Activated CD4-positive, alpha-beta memory T cell treated with anti-CD3 and anti-CD28 coated beads, Interleukin-2, amount 10 ng/mL, durations not matched to agents 7 days and 5 days (primary cell): ENCODE measurements at regions not wholly inside any gene's neighbourhood (a gene's known extent, or its start where the extent isn't known, plus 50 kb on each side); places are given as distances from the start of the nearest gene placed in this dataset.

Source experiments
- CTCF ChIA-PET: fragments of 350-600 bp; sonication (Branson Sonifier 250); formaldehyde crosslinking; loops from one replicate; lab custom pipeline; 2021; ENCODE audit warnings: antibody characterized with exemption, inconsistent platforms; lab: Charles Lee
- POLR2A ChIA-PET: fragments of 350-600 bp; sonication (Branson Sonifier 250); formaldehyde crosslinking; loops from one replicate; lab custom pipeline; 2021; ENCODE audit warnings: antibody characterized with exemption; lab: Charles Lee
- DNase-seq: peaks from one replicate; pipeline ENCODE4 v3.0.0-alpha.2; 2020
- H3K27ac Mint-ChIP-seq: one replicate; pipeline ENCODE4 v1.8.0; 2021; ENCODE audit warnings: mild to moderate bottlenecking, mixed read lengths
- H3K27me3 Mint-ChIP-seq: one replicate; pipeline ENCODE4 v1.8.0; 2021; ENCODE audit warnings: mixed read lengths
- H3K36me3 Mint-ChIP-seq: one replicate; pipeline ENCODE4 v1.8.0; 2021; ENCODE audit warnings: low read depth, mixed read lengths
- H3K4me1 Mint-ChIP-seq: one replicate; pipeline ENCODE4 v1.8.0; 2021; ENCODE audit warnings: mixed read lengths
- H3K4me3 Mint-ChIP-seq: one replicate; pipeline ENCODE4 v1.8.0; 2021; ENCODE audit warnings: mild to moderate bottlenecking, mixed read lengths
- H3K9me3 Mint-ChIP-seq: one replicate; pipeline ENCODE4 v1.8.0; 2021; ENCODE audit warnings: mixed read lengths

GRCh38 chr4:163610648-163611047 is 116.2 kb downstream of the TMA16 start:
- Mint-ChIP-seq H3K9me3 (no peaks in the 10 kb centered on the region), H3K4me3 (no peak overlapping the region), H3K4me1 (no peaks in the 10 kb centered on the region), H3K27me3 (no peaks in the 10 kb centered on the region), H3K27ac (no peak overlapping the region), H3K36me3 (no peaks in the 10 kb centered on the region)
- ChIA-PET POLR2A (no interaction called here), CTCF (no interaction called here)
- DNase-seq = no peak

- Mint-ChIP-seq H3K4me3 (no peak overlapping the region), H3K36me3 (no peaks in the 10 kb centered on the region), H3K4me1 (no peaks in the 10 kb centered on the region), H3K9me3 (no peaks in the 10 kb centered on the region), H3K27ac (no peak overlapping the region), H3K27me3 (no peaks in the 10 kb centered on the region)
- POLR2A ChIA-PET = no interaction called here
- DNase-seq = no peak
- CTCF ChIA-PET = no interaction called here
Observed at GRCh38 chr4:163611182-163611581, 116.7 kb downstream of the TMA16 start.

- no peak for DNase-seq
- Mint-ChIP-seq H3K4me3 (no peak overlapping the region), H3K27ac (no peak overlapping the region), H3K36me3 (no peaks in the 10 kb centered on the region), H3K9me3 (no peaks in the 10 kb centered on the region), H3K27me3 (no peaks in the 10 kb centered on the region), H3K4me1 (no peaks in the 10 kb centered on the region)
- POLR2A ChIA-PET = no interaction called here
- CTCF ChIA-PET = no interaction called here
Observed at GRCh38 chr4:163611784-163612445, 117.4 kb downstream of the TMA16 start.

- Mint-ChIP-seq H3K36me3 (no peaks in the 10 kb centered on the region), H3K4me3 (no peak overlapping the region), H3K9me3 (no peaks in the 10 kb centered on the region), H3K4me1 (no peaks in the 10 kb centered on the region), H3K27ac (no peak overlapping the region), H3K27me3 (no peaks in the 10 kb centered on the region)
- ChIA-PET CTCF (no interaction called here), POLR2A (no interaction called here)
- no peak for DNase-seq
Observed at GRCh38 chr4:163612762-163613161, 118.3 kb downstream of the TMA16 start.

GRCh38 chr4:163613383-163613782 is 118.9 kb downstream of the TMA16 start:
- ChIA-PET CTCF (no interaction called here), POLR2A (no interaction called here)
- H3K27me3 Mint-ChIP-seq = no peaks in the 10 kb centered on the region
- H3K4me3 Mint-ChIP-seq = no peak overlapping the region
- no peaks in the 10 kb centered on the region for H3K9me3 Mint-ChIP-seq
- DNase-seq = no peak
- H3K27ac Mint-ChIP-seq = no peak overlapping the region
- no peaks in the 10 kb centered on the region for H3K36me3 Mint-ChIP-seq
- no peaks in the 10 kb centered on the region for H3K4me1 Mint-ChIP-seq

- no peaks in the 10 kb centered on the region for H3K4me1 Mint-ChIP-seq
Observed at GRCh38 chr4:163614866-163615265, 120.4 kb downstream of the TMA16 start.

GRCh38 chr4:163618845-163619244 is 124.4 kb downstream of the TMA16 start:
- Mint-ChIP-seq H3K36me3 (no peaks in the 10 kb centered on the region), H3K27me3 (no peaks in the 10 kb centered on the region), H3K27ac (no peak overlapping the region), H3K4me1 (no peaks in the 10 kb centered on the region), H3K4me3 (no peak overlapping the region), H3K9me3 (no peaks in the 10 kb centered on the region)
- POLR2A ChIA-PET = no interaction called here
- no peak for DNase-seq
- CTCF ChIA-PET = no interaction called here

More at GRCh38 chr4:163614866-163615265, 120.4 kb downstream of the TMA16 start:
- Mint-ChIP-seq H3K27ac (no peak overlapping the region), H3K36me3 (no peaks in the 10 kb centered on the region), H3K9me3 (no peaks in the 10 kb centered on the region), H3K27me3 (no peaks in the 10 kb centered on the region), H3K4me3 (no peak overlapping the region)
- DNase-seq = no peak
- CTCF ChIA-PET = no interaction called here
- POLR2A ChIA-PET = no interaction called here

- no peak overlapping the region for H3K4me3 Mint-ChIP-seq
- no peaks in the 10 kb centered on the region for H3K36me3 Mint-ChIP-seq
- ChIA-PET POLR2A (no interaction called here), CTCF (no interaction called here)
- no peak overlapping the region for H3K27ac Mint-ChIP-seq
- no peaks in the 10 kb centered on the region for H3K27me3 Mint-ChIP-seq
- H3K9me3 Mint-ChIP-seq = no peaks in the 10 kb centered on the region
- no peaks in the 10 kb centered on the region for H3K4me1 Mint-ChIP-seq
- DNase-seq = no peak
Observed at GRCh38 chr4:163620738-163621137, 126.2 kb downstream of the TMA16 start.

- DNase-seq = no peak
- no peak overlapping the region for H3K27ac Mint-ChIP-seq
- H3K9me3 Mint-ChIP-seq = no peaks in the 10 kb centered on the region
- ChIA-PET CTCF (no interaction called here), POLR2A (no interaction called here)
- H3K4me3 Mint-ChIP-seq = no peak overlapping the region
- H3K27me3 Mint-ChIP-seq = no peaks in the 10 kb centered on the region
- no peaks in the 10 kb centered on the region for H3K4me1 Mint-ChIP-seq
- no peaks in the 10 kb centered on the region for H3K36me3 Mint-ChIP-seq
Observed at GRCh38 chr4:163621821-163622220, 127.3 kb downstream of the TMA16 start.

- H3K27ac Mint-ChIP-seq = no peak overlapping the region
- H3K4me3 Mint-ChIP-seq = no peak overlapping the region
- POLR2A ChIA-PET = no interaction called here
- no peaks in the 10 kb centered on the region for H3K9me3 Mint-ChIP-seq
- H3K27me3 Mint-ChIP-seq = no peaks in the 10 kb centered on the region
- no peaks in the 10 kb centered on the region for H3K36me3 Mint-ChIP-seq
- CTCF ChIA-PET = no interaction called here
- no peak for DNase-seq
- H3K4me1 Mint-ChIP-seq = no peaks in the 10 kb centered on the region
Observed at GRCh38 chr4:163622379-163623035, 128.0 kb downstream of the TMA16 start.

- Mint-ChIP-seq H3K36me3 (no peaks in the 10 kb centered on the region), H3K4me3 (no peak overlapping the region), H3K27ac (no peak overlapping the region), H3K4me1 (no peaks in the 10 kb centered on the region), H3K9me3 (no peaks in the 10 kb centered on the region), H3K27me3 (no peaks in the 10 kb centered on the region)
- ChIA-PET POLR2A (no interaction called here), CTCF (no interaction called here)
- DNase-seq = no peak
Observed at GRCh38 chr4:163623787-163624186, 129.3 kb downstream of the TMA16 start.

- H3K4me3 Mint-ChIP-seq = no peak overlapping the region
- no peak for DNase-seq
- no peaks in the 10 kb centered on the region for H3K9me3 Mint-ChIP-seq
- H3K4me1 Mint-ChIP-seq = no peaks in the 10 kb centered on the region
- H3K27ac Mint-ChIP-seq = no peak overlapping the region
- H3K27me3 Mint-ChIP-seq = no peaks in the 10 kb centered on the region
- CTCF ChIA-PET = interaction anchor here (0.9 kb wide), 1 partner anchor 75 kb away, joined by 6 read pairs; no protein-coding TSS in a partner anchor
- no peaks in the 10 kb centered on the region for H3K36me3 Mint-ChIP-seq
- POLR2A ChIA-PET = no interaction called here
Observed at GRCh38 chr4:163624727-163625126, 130.2 kb downstream of the TMA16 start.

GRCh38 chr4:163631288-163631687 is 136.8 kb downstream of the TMA16 start:
- POLR2A ChIA-PET = no interaction called here
- H3K4me1 Mint-ChIP-seq = no peaks in the 10 kb centered on the region
- no peak overlapping the region for H3K4me3 Mint-ChIP-seq
- no peaks in the 10 kb centered on the region for H3K27me3 Mint-ChIP-seq
- DNase-seq = no peak
- H3K27ac Mint-ChIP-seq = no peak overlapping the region
- H3K9me3 Mint-ChIP-seq = peaks cover 3% of the 10 kb centered on the region
- no peaks in the 10 kb centered on the region for H3K36me3 Mint-ChIP-seq
- CTCF ChIA-PET = no interaction called here

- H3K27me3 Mint-ChIP-seq = no peaks in the 10 kb centered on the region
- CTCF ChIA-PET = no interaction called here
Observed at GRCh38 chr4:163638909-163639308, 144.4 kb downstream of the TMA16 start.

More at GRCh38 chr4:163638909-163639308, 144.4 kb downstream of the TMA16 start:
- no peak for DNase-seq
- Mint-ChIP-seq H3K9me3 (no peaks in the 10 kb centered on the region), H3K4me1 (no peaks in the 10 kb centered on the region), H3K27ac (no peak overlapping the region), H3K36me3 (no peaks in the 10 kb centered on the region), H3K4me3 (no peak overlapping the region)
- POLR2A ChIA-PET = no interaction called here
